ENCODE measurements at regions not wholly inside any gene's neighbourhood (a gene's known extent, or its start where the extent isn't known, plus 50 kb on each side); places are given as distances from the start of the nearest gene placed in this dataset.

GRCh38 chr3:31166249-31166885, 271.9 kb upstream of the GADL1 start:
- TF ChIP-seq CTCF (IDR thresholded peaks at IDR 0.05) = no peak
- no peak for TF ChIP-seq POLR2A (IDR thresholded peaks at IDR 0.05)
